NCI-H345 (cell line): ENCODE measurements at regions not wholly inside any gene's neighbourhood (a gene's known extent, or its start where the extent isn't known, plus 50 kb on each side); places are given as distances from the start of the nearest gene placed in this dataset.

Experiments used
- DNase-seq: peaks from one replicate; lab custom pipeline; 2025; lab: John Stamatoyannopoulos, UW

- DNase-seq = no peak
Measured at GRCh38 chr4:110675426-110675825, 52.5 kb upstream of the PITX2 start.

GRCh38 chr4:110676241-110676640 is 53.4 kb upstream of the PITX2 start:
- no peak for DNase-seq

- DNase-seq = no peak
Measured at GRCh38 chr4:110678517-110679227, 55.8 kb upstream of the PITX2 start.

GRCh38 chr4:110680265-110680664 is 57.4 kb upstream of the PITX2 start:
- no peak for DNase-seq

GRCh38 chr4:110681381-110681780 is 58.5 kb upstream of the PITX2 start:
- no peak for DNase-seq

GRCh38 chr4:110682311-110682710 is 59.4 kb upstream of the PITX2 start:
- no peak for DNase-seq

- no peak for DNase-seq
Measured at GRCh38 chr4:110683601-110684000, 60.7 kb upstream of the PITX2 start.

GRCh38 chr4:110702326-110702725 is 79.4 kb upstream of the PITX2 start:
- DNase-seq = no peak

GRCh38 chr4:110704748-110705439 is 82.0 kb upstream of the PITX2 start:
- no peak for DNase-seq

GRCh38 chr4:110705440-110705782 is 82.5 kb upstream of the PITX2 start:
- DNase-seq = no peak

- DNase-seq = no peak
Measured at GRCh38 chr4:110710070-110710469, 87.2 kb upstream of the PITX2 start.

- DNase-seq = no peak
Measured at GRCh38 chr4:110712486-110712885, 89.6 kb upstream of the PITX2 start.

GRCh38 chr4:110730318-110730717 is 107.4 kb upstream of the PITX2 start:
- DNase-seq = no peak

GRCh38 chr4:110733901-110734300 is 111.0 kb upstream of the PITX2 start:
- no peak for DNase-seq

- DNase-seq = peak; percentile 2
Measured at GRCh38 chr4:110735686-110736085, 112.8 kb upstream of the PITX2 start.

- no peak for DNase-seq
Measured at GRCh38 chr4:110737931-110738330, 115.1 kb upstream of the PITX2 start.

GRCh38 chr4:110742143-110742542 is 119.3 kb upstream of the PITX2 start:
- DNase-seq = no peak

- DNase-seq = no peak
Measured at GRCh38 chr4:110748071-110748470, 125.2 kb upstream of the PITX2 start.

- DNase-seq = no peak
Measured at GRCh38 chr4:110751183-110751582, 128.3 kb upstream of the PITX2 start.

GRCh38 chr4:110751986-110752385 is 129.1 kb upstream of the PITX2 start:
- no peak for DNase-seq

- DNase-seq = no peak
Measured at GRCh38 chr4:110753466-110753865, 130.6 kb upstream of the PITX2 start.

- no peak for DNase-seq
Measured at GRCh38 chr4:110754716-110755115, 131.8 kb upstream of the PITX2 start.

GRCh38 chr4:110769578-110769977 is 146.7 kb upstream of the PITX2 start:
- no peak for DNase-seq

- no peak for DNase-seq
Measured at GRCh38 chr4:110770353-110770752, 147.5 kb upstream of the PITX2 start.
